Fibroblast of lung (primary cell): ENCODE measurements at regions not wholly inside any gene's neighbourhood (a gene's known extent, or its start where the extent isn't known, plus 50 kb on each side); places are given as distances from the start of the nearest gene placed in this dataset.

ENCODE experiments used
- EZH2 ChIP-seq: IDR thresholded peaks from 2 replicates; pipeline ENCODE4 v1.5.1; 2012; ENCODE audit warnings: low read length, control low read depth, mild to moderate bottlenecking; ENCODE audit errors: missing control alignments
- TF ChIP-seq, protein P1 (sequence below), 2 donors: IDR thresholded peaks in 1 of 2; conservative IDR thresholded peaks in 1 of 2; 1 replicate in 1 of 2; 2 replicates in 1 of 2; pipeline ENCODE4 v1.5.1; 2011 to 2012; ENCODE audit warnings: low read length in 2 of 2, control low read depth in 1 of 2, inconsistent platforms in 1 of 2, low read depth in 1 of 2, mild to moderate bottlenecking in 1 of 2

GRCh38 chr11:122197066-122197987, 81.3 kb upstream of the BLID start:
- TF ChIP-seq, protein P1, sequence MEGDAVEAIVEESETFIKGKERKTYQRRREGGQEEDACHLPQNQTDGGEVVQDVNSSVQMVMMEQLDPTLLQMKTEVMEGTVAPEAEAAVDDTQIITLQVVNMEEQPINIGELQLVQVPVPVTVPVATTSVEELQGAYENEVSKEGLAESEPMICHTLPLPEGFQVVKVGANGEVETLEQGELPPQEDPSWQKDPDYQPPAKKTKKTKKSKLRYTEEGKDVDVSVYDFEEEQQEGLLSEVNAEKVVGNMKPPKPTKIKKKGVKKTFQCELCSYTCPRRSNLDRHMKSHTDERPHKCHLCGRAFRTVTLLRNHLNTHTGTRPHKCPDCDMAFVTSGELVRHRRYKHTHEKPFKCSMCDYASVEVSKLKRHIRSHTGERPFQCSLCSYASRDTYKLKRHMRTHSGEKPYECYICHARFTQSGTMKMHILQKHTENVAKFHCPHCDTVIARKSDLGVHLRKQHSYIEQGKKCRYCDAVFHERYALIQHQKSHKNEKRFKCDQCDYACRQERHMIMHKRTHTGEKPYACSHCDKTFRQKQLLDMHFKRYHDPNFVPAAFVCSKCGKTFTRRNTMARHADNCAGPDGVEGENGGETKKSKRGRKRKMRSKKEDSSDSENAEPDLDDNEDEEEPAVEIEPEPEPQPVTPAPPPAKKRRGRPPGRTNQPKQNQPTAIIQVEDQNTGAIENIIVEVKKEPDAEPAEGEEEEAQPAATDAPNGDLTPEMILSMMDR (conservative IDR thresholded peaks at IDR 0.05 in 1 of 2, IDR thresholded peaks at IDR 0.05 in 1 of 2; ENCODE audit: low read depth in 1 of 2, low read length in 2 of 2) = no peak
- no peak for TF ChIP-seq EZH2
